Lower leg skin (tissue), 3 donors: ENCODE measurements at regions not wholly inside any gene's neighbourhood (a gene's known extent, or its start where the extent isn't known, plus 50 kb on each side); places are given as distances from the start of the nearest gene placed in this dataset.

ENCODE experiments used
- CTCF ChIP-seq, 3 donors: fragments of 450-650 bp; IDR thresholded peaks; one replicate each; pipeline ENCODE4 v1.5.1; 2016; ENCODE audit warnings: antibody characterized with exemption in 3 of 3, mild to moderate bottlenecking in 3 of 3, moderate library complexity in 2 of 3
- POLR2A ChIP-seq, 2 donors: fragments of 450-650 bp; IDR thresholded peaks; one replicate each; pipeline ENCODE4 v1.6.1; 2016 to 2017; ENCODE audit warnings: antibody characterized with exemption in 2 of 2, mild to moderate bottlenecking in 1 of 2, moderate library complexity in 1 of 2

GRCh38 chr5:171715551-171715950 lies 70.1 kb upstream of the SMIM23 start:
- TF ChIP-seq CTCF (IDR thresholded peaks at IDR 0.05) = no peak
- TF ChIP-seq POLR2A (IDR thresholded peaks at IDR 0.05) = no peak
